NCI-H1105 treated with DMSO at 0.1 percent for 48 hours (cell line): ENCODE measurements at regions not wholly inside any gene's neighbourhood (a gene's known extent, or its start where the extent isn't known, plus 50 kb on each side); places are given as distances from the start of the nearest gene placed in this dataset.
"Not testable (repeated sequence)": the region's sequence is repeated elsewhere in the genome, so short reads cannot be mapped to it uniquely, and the experiment has no call there.

Source experiments
- DNase-seq: peaks from one replicate; lab custom pipeline; 2025; lab: John Stamatoyannopoulos, UW

GRCh38 chr2:13607139-13607538 lies 890.4 kb downstream of the TRIB2 start:
- DNase-seq, result no peak

GRCh38 chr2:13611939-13612338 lies 895.2 kb downstream of the TRIB2 start:
- DNase-seq, result no peak

- no peak for DNase-seq
These were observed 899.3 kb downstream of the TRIB2 start for GRCh38 chr2:13616059-13616458.

- no peak for DNase-seq
These were observed 899.9 kb downstream of the TRIB2 start for GRCh38 chr2:13616616-13617015.

- no peak for DNase-seq
These were observed 911.4 kb downstream of the TRIB2 start for GRCh38 chr2:13628122-13628521.

GRCh38 chr2:13638181-13638580 lies 921.4 kb downstream of the TRIB2 start:
- no peak for DNase-seq

- no peak for DNase-seq
These were observed 933.2 kb downstream of the TRIB2 start for GRCh38 chr2:13649918-13650317.

GRCh38 chr2:13650586-13651180 lies 933.9 kb downstream of the TRIB2 start:
- no peak for DNase-seq

- DNase-seq, result no peak
These were observed 935.0 kb downstream of the TRIB2 start for GRCh38 chr2:13651684-13652131.

GRCh38 chr2:13652531-13653313 lies 936.0 kb downstream of the TRIB2 start:
- no peak for DNase-seq

GRCh38 chr2:13654416-13654815 lies 937.7 kb downstream of the TRIB2 start:
- DNase-seq, result peak; percentile 59

GRCh38 chr2:13660231-13660630 lies 943.5 kb downstream of the TRIB2 start:
- DNase-seq, result no peak

GRCh38 chr2:13662055-13662454 lies 945.3 kb downstream of the TRIB2 start:
- DNase-seq, result no peak

- no peak for DNase-seq
These were observed 950.1 kb downstream of the TRIB2 start for GRCh38 chr2:13666582-13667414.

- no peak for DNase-seq
These were observed 950.6 kb downstream of the TRIB2 start for GRCh38 chr2:13667415-13667757.

- DNase-seq, result no peak
These were observed 952.9 kb downstream of the TRIB2 start for GRCh38 chr2:13669607-13670006.

- not testable (repeated sequence) for DNase-seq
These were observed 957.1 kb downstream of the TRIB2 start for GRCh38 chr2:13673821-13674220.

- no peak for DNase-seq
These were observed 956.2 kb upstream of the LRATD1 start for GRCh38 chr2:13676269-13676668.

GRCh38 chr2:13681936-13682335 lies 950.6 kb upstream of the LRATD1 start:
- peak; percentile 27 for DNase-seq

GRCh38 chr2:13682540-13683272 lies 949.8 kb upstream of the LRATD1 start:
- peak; percentile 17 for DNase-seq

- DNase-seq, result no peak
These were observed 946.3 kb upstream of the LRATD1 start for GRCh38 chr2:13686262-13686661.

- DNase-seq, result no peak
These were observed 937.8 kb upstream of the LRATD1 start for GRCh38 chr2:13694673-13695072.
